Immature natural killer cell (primary cell): ENCODE measurements at regions not wholly inside any gene's neighbourhood (a gene's known extent, or its start where the extent isn't known, plus 50 kb on each side); places are given as distances from the start of the nearest gene placed in this dataset.

Experiments
- DNase-seq, 3 donors: peaks; one replicate each; pipeline ENCODE4 v3.0.0; 2022; ENCODE audit warnings: mixed read lengths in 1 of 3
- H3K27ac Mint-ChIP-seq, 6 donors: one replicate each; pipeline ENCODE4 v1.8.0; 2020; ENCODE audit warnings: mixed read lengths in 6 of 6, mild to moderate bottlenecking in 5 of 6, inconsistent platforms in 4 of 6, moderate library complexity in 3 of 6
- H3K27me3 Mint-ChIP-seq, 3 donors: one replicate each; pipeline ENCODE4 v1.8.0; 2020 to 2021; ENCODE audit warnings: low read depth in 3 of 3, mild to moderate bottlenecking in 3 of 3, mixed read lengths in 3 of 3, moderate library complexity in 3 of 3, inconsistent platforms in 1 of 3
- H3K36me3 Mint-ChIP-seq, 3 donors: one replicate each; pipeline ENCODE4 v1.8.0; 2020; ENCODE audit warnings: mixed read lengths in 3 of 3, inconsistent platforms in 2 of 3, mild to moderate bottlenecking in 2 of 3
- H3K4me1 Mint-ChIP-seq, 2 donors: one replicate each; pipeline ENCODE4 v1.8.0; 2020; ENCODE audit warnings: inconsistent platforms in 2 of 2, mild to moderate bottlenecking in 2 of 2, mixed read lengths in 2 of 2, moderate library complexity in 1 of 2
- H3K4me3 Mint-ChIP-seq, 5 donors: one replicate each; pipeline ENCODE4 v1.8.0; 2020; ENCODE audit warnings: mild to moderate bottlenecking in 5 of 5, mixed read lengths in 5 of 5, inconsistent platforms in 3 of 5, moderate library complexity in 3 of 5
- H3K9me3 Mint-ChIP-seq, 6 donors: one replicate each; pipeline ENCODE4 v1.8.0; 2020; ENCODE audit warnings: mild to moderate bottlenecking in 6 of 6, mixed read lengths in 6 of 6, inconsistent platforms in 4 of 6, moderate library complexity in 3 of 6

GRCh38 chr3:35184775-35185174, 454.6 kb upstream of the ARPP21 start:
- Mint-ChIP-seq H3K9me3 (peaks cover 10 to 56% (median 26%) of the 10 kb centered on the region in 6 donors), H3K4me1 (no peaks in the 10 kb centered on the region), H3K36me3 (peaks cover 0 to 6% (median 0%) of the 10 kb centered on the region in 3 donors), H3K27ac (no peak overlapping the region), H3K27me3 (no peaks in the 10 kb centered on the region), H3K4me3 (no peak overlapping the region)
- DNase-seq = no peak

DNA sequence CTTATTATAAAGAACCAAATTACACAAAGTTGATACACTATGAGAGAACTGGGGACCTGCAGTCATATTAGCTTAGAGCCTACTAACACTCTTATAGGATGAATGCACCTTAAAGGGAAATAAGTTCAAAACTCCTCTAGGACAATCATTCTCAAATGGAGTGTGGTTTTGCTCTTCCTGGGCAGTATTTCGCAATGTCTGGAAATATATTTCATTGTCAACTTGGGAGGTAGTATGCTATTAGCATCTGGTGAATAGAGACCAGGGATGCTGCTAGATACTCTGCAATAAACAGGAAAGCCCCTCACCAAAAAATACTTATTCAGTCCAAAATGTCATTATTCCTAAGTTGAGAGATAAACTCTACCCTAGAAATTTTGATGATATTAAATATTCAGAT, 451.4 kb upstream of the ARPP21 start:
- no peak for DNase-seq
- Mint-ChIP-seq H3K9me3 (peaks cover 6 to 52% (median 17%) of the 10 kb centered on the region in 6 donors), H3K27ac (no peak overlapping the region), H3K4me1 (no peaks in the 10 kb centered on the region), H3K36me3 (no peaks in the 10 kb centered on the region), H3K27me3 (no peaks in the 10 kb centered on the region), H3K4me3 (no peak overlapping the region)

DNA sequence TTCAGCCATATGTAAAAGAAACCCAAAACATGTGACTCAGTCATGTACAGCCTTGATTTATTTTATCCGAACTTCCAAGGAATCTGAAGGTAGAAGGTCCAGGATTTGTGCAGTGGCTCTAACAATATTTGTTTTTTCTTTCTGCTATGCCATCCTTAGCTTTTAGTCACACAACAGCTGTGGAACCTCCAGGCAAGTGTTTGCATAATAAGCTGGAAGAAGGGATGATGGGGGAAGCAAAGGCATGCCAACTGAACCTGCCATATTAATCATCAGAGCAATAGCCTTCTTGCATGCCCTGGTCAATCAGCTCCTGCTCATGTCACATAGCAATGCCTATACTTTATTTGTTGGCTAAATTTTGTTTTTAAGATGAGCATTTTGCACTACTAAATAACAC, 444.7 kb upstream of the ARPP21 start:
- DNase-seq = no peak
- H3K27me3 Mint-ChIP-seq = no peaks in the 10 kb centered on the region
- no peak overlapping the region for H3K4me3 Mint-ChIP-seq
- H3K36me3 Mint-ChIP-seq = no peaks in the 10 kb centered on the region
- H3K9me3 Mint-ChIP-seq = peaks cover 6 to 40% (median 7%) of the 10 kb centered on the region in 6 donors
- no peak overlapping the region for H3K27ac Mint-ChIP-seq
- no peaks in the 10 kb centered on the region for H3K4me1 Mint-ChIP-seq

DNA sequence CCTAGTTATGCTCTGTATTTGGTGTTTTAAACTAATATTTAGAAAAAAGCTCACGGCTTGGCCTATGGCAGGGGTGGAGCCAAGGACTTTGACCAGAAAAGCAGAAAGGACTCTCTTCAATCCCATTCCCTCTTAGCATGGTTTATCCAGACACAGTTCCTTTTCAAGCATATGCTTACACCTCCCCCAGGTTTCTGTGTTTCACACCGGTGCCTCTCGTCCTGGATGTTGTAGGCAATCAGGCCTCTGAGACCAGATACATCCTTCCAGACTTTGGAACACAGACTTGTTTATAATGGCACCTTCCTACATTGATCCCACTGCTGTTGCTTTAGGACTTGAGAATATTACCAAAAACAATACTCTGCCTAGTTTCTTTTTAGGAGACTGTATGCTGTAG, 440.5 kb upstream of the ARPP21 start:
- H3K36me3 Mint-ChIP-seq = no peaks in the 10 kb centered on the region
- H3K4me1 Mint-ChIP-seq = no peaks in the 10 kb centered on the region
- no peaks in the 10 kb centered on the region for H3K27me3 Mint-ChIP-seq
- peaks cover 0 to 31% (median 12%) of the 10 kb centered on the region in 6 donors for H3K9me3 Mint-ChIP-seq
- H3K4me3 Mint-ChIP-seq = no peak overlapping the region
- no peak overlapping the region for H3K27ac Mint-ChIP-seq
- no peak for DNase-seq

DNA sequence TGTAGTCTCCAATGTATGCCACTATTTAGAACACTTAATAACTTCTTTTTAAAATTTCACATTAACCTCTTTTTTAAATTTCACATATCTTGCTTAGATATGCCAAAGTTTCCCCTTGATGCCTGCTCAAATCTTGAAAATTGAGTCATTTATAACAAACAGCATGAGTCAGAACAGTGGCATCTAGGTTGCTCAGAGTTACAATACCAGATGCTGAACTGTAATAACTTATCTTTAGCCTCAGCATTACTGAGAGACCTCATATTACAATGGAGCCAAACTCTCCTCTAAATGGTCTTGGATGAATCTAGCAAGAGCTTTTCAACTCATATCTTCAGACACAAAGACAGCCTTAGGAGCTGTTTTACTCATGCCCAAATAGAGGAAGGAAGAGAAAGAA, 439.3 kb upstream of the ARPP21 start:
- Mint-ChIP-seq H3K27me3 (no peaks in the 10 kb centered on the region), H3K4me3 (no peak overlapping the region), H3K27ac (no peak overlapping the region), H3K9me3 (peaks cover 0 to 29% (median 12%) of the 10 kb centered on the region in 6 donors), H3K4me1 (no peaks in the 10 kb centered on the region), H3K36me3 (no peaks in the 10 kb centered on the region)
- DNase-seq = no peak

DNA sequence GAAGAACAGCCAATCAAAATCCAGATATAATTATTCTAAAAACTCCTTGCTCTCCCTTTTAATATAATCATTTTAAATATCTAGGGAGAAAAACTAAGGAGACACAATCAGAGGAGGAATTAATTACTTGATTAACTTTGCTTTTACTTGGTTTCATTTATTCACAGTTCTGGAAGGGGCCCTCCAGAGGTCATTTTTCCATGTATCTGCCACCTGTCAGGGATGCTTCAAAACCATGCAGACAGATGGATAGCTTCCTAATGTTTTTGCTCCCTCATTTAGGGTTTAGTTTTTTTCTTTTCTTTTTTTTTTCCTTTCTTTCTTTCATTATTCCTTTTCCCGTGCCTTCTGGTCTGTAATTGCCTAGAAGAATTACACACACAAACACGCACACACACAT, 438.1 kb upstream of the ARPP21 start:
- H3K4me1 Mint-ChIP-seq = no peaks in the 10 kb centered on the region
- no peaks in the 10 kb centered on the region for H3K27me3 Mint-ChIP-seq
- DNase-seq = no peak
- no peak overlapping the region for H3K27ac Mint-ChIP-seq
- no peaks in the 10 kb centered on the region for H3K36me3 Mint-ChIP-seq
- H3K9me3 Mint-ChIP-seq = peaks cover 0 to 28% (median 14%) of the 10 kb centered on the region in 6 donors
- H3K4me3 Mint-ChIP-seq = no peak overlapping the region

GRCh38 chr3:35215525-35216500, 423.5 kb upstream of the ARPP21 start:
- no peaks in the 10 kb centered on the region for H3K27me3 Mint-ChIP-seq
- H3K9me3 Mint-ChIP-seq = peaks cover 4 to 41% (median 18%) of the 10 kb centered on the region in 6 donors
- H3K4me3 Mint-ChIP-seq = no peak overlapping the region
- no peak overlapping the region for H3K27ac Mint-ChIP-seq
- DNase-seq = no peak
- no peaks in the 10 kb centered on the region for H3K4me1 Mint-ChIP-seq
- H3K36me3 Mint-ChIP-seq = no peaks in the 10 kb centered on the region

DNA sequence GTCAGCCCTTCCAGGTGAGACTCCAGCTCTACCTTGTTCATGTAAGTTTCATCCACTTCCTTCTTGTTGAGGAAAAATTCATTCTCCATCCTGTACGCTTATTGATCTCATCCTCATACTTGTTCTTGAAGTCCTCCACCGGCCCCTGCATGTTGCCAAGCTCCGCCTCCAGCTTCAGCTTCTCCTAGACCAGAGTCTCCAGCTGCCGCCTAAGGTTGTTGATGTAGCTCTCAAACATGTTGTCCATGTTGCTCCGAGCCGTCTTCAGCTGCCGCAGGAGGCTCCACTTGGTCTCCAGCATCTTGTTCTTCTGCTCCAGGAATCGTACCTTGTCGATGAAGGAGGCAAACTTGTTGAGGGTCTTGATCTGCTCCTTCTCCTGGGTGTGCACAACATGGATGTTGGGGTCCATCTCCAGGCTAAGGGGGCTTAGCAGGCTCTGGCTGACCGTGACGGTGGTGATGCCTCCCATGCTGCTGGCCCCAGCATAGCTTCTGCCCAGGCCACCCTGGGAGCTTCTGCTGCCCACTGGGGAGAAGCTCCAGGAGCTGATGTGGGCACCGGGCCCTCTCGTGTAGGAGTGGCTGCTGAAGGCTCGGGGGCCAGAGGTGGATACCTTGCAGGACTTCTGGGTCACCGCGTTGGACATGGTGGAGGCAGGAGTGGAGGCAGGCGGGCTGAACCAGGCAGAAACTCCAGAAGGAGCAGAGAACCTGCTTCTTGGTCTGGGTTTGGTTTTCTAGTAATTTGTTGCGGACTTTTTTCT, 422.6 kb upstream of the ARPP21 start:
- Mint-ChIP-seq H3K4me3 (no peak overlapping the region), H3K27ac (no peak overlapping the region), H3K36me3 (no peaks in the 10 kb centered on the region), H3K9me3 (peaks cover 4 to 41% (median 17%) of the 10 kb centered on the region in 6 donors), H3K27me3 (no peaks in the 10 kb centered on the region), H3K4me1 (no peaks in the 10 kb centered on the region)
- no peak for DNase-seq

- no peaks in the 10 kb centered on the region for H3K36me3 Mint-ChIP-seq
These were observed 415.5 kb upstream of the ARPP21 start for GRCh38 chr3:35223632-35224394.

DNA sequence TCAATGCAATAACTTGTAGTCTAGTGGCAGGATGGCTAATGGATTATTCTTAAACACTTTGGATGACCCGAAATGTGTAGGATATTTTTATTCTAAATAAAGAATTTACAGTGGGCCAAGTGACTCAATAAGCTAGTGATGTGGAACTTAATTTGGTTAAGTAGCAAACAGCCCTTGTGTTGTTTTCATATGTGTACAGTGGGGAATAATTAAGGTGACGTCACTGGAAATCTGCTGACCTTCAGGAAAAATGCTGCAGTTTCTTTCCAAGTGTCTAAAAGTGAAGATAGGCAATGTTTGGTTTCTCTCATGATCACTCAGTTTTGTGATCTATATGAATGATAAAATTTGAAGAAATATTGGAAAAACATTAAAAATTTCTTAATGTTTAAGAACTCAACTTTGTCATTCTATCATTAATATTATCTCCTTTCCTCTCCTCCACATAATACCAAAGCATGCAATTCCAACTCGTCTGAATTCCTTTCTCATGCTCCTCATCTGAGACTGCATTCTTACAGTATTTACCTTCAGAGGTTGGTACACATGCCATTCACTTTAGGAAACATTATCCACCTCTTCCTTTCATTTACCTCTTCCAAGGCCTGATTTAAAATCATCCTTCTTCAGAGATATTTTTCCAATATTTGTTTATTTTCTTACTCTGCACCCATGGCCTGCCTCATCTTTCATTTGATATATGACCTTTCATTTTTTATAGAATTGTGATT, 414.6 kb upstream of the ARPP21 start:
- no peaks in the 10 kb centered on the region for H3K36me3 Mint-ChIP-seq
- no peak overlapping the region for H3K4me3 Mint-ChIP-seq
- H3K27ac Mint-ChIP-seq = no peak overlapping the region

More at GRCh38 chr3:35223632-35224394, 415.5 kb upstream of the ARPP21 start:
- DNase-seq = no peak
- Mint-ChIP-seq H3K27ac (no peak overlapping the region), H3K4me1 (no peaks in the 10 kb centered on the region), H3K27me3 (peaks cover 0 to 2% (median 0%) of the 10 kb centered on the region in 3 donors), H3K4me3 (no peak overlapping the region), H3K9me3 (peaks cover 2 to 35% (median 16%) of the 10 kb centered on the region in 6 donors)

GRCh38 chr3:35241236-35241635, 398.1 kb upstream of the ARPP21 start:
- H3K36me3 Mint-ChIP-seq = no peaks in the 10 kb centered on the region
- DNase-seq = no peak
- no peak overlapping the region for H3K27ac Mint-ChIP-seq
- peaks cover 0 to 2% (median 0%) of the 10 kb centered on the region in 3 donors for H3K27me3 Mint-ChIP-seq
- H3K4me3 Mint-ChIP-seq = no peak overlapping the region
- no peaks in the 10 kb centered on the region for H3K4me1 Mint-ChIP-seq
- H3K9me3 Mint-ChIP-seq = peaks cover 0 to 23% (median 4%) of the 10 kb centered on the region in 6 donors

More for the DNA sequence above, 414.6 kb upstream of the ARPP21 start:
- Mint-ChIP-seq H3K9me3 (peaks cover 2 to 29% (median 15%) of the 10 kb centered on the region in 6 donors), H3K4me1 (no peaks in the 10 kb centered on the region), H3K27me3 (peaks cover 0 to 2% (median 0%) of the 10 kb centered on the region in 3 donors)
- no peak for DNase-seq

DNA sequence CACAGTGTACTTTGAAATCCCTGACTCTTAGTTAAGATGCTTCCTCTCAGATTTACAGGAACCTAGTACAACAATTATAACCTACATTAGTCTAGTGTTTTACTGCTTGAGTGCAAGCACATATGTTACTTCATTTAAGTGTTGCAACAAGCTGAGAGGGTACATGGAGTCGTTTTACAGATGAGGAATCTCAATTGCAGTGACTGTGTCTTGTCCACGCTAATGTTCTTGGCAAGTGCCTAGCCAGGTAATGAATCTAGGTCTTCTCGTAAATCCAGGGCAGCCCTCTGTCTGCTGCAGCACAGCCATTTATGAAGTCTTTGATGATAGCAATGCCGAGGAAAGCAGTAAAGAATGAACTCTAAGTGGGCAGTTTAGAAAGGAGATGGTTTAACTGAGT, 384.4 kb upstream of the ARPP21 start:
- no peak overlapping the region for H3K27ac Mint-ChIP-seq
- peaks cover 0 to 2% (median 1%) of the 10 kb centered on the region in 3 donors for H3K27me3 Mint-ChIP-seq
- no peak for DNase-seq
- H3K36me3 Mint-ChIP-seq = no peaks in the 10 kb centered on the region
- H3K4me3 Mint-ChIP-seq = no peak overlapping the region
- peaks cover 3 to 55% (median 21%) of the 10 kb centered on the region in 6 donors for H3K9me3 Mint-ChIP-seq
- H3K4me1 Mint-ChIP-seq = no peaks in the 10 kb centered on the region

DNA sequence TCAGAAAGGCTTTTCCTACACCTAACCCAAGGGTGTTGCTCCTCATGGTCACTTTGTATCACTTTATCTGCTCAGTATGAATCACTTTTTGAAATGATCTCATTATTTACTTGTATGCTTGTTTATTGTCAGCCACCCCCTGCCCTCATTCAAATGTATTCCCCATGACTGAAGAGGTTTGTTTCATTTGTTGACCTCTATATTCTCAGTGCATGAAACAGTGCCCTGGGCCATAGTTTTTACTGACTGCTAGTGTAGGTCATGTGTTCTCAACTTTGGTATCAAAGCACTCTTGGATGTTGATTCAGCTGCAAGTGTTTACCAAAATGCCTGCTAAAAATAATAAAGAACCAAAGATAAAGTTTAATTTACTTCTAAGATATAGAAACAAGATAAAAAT, 381.7 kb upstream of the ARPP21 start:
- H3K36me3 Mint-ChIP-seq = no peaks in the 10 kb centered on the region
- DNase-seq = no peak
- H3K27me3 Mint-ChIP-seq = peaks cover 0 to 2% (median 1%) of the 10 kb centered on the region in 3 donors
- no peak overlapping the region for H3K4me3 Mint-ChIP-seq
- H3K27ac Mint-ChIP-seq = no peak overlapping the region
- no peaks in the 10 kb centered on the region for H3K4me1 Mint-ChIP-seq
- H3K9me3 Mint-ChIP-seq = peaks cover 3 to 52% (median 21%) of the 10 kb centered on the region in 6 donors
